ENCODE measurements at regions not wholly inside any gene's neighbourhood (a gene's known extent, or its start where the extent isn't known, plus 50 kb on each side); places are given as distances from the start of the nearest gene placed in this dataset.

DNA sequence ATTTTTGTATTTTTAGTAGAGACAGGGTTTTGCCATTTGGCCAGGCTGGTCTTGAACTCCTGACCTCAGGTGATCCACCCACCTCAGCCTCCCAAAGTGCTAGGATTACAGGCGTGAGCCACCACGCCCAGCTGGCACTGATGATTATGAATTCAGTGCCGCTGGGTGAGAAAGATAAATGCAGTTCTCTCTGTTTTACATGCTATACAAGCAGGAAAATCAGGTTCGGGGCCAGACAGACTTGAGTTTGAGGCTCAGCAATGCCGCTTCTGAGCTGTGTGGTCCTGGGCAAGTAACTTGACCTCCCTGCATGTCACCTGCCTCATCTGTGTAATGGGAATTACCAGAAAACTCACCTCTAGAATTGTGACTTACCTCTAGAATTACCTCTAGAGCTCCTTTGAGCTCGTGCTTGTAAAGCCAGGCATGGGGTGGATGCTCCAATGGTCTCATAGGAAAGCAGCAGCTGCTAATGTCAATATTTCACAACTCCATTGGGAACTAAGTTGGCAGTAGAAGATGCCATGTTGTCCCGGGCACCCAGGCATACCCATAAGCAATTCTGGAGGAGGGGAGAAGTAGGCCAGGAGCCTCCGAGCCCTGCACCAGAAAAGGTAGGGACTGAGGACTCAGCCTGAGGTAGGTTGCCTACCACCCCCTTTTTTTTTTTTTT is 119.8 kb upstream of the SLC25A33 start:
- DNase-seq: no peak

DNA sequence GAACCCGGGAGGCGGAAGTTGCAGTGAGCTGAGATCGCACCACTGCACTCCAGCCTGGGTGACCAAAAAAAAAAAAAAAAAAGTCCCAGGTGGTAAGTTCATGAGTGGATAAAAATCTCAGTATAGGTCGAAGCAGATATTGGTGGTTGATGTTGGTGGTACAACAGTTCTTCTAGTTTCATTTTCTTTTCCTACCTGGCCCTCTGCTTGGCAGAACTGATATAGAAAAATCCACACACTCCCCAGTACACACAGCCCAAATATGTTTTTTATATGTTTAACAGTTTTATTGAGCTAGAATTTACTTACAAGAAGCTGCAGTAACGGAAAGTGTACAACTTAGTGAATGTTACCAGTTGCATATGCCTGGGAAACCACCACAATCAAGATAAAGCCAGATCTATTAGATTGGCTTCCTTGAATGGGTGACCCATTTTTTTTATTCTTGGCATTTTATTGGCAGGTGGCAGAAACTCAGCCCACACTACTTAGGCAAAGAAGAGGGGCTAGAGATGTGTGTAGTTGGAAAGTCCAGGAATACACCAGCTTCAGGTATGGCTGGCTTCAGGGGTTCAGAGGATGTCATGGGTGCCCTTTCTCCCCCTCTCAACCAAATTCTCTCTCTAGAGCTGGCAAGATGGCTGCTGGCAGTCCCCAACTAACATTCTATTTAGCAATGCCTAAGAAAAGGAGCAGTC is 118.3 kb upstream of the SLC25A33 start:
- no peak for DNase-seq

DNA sequence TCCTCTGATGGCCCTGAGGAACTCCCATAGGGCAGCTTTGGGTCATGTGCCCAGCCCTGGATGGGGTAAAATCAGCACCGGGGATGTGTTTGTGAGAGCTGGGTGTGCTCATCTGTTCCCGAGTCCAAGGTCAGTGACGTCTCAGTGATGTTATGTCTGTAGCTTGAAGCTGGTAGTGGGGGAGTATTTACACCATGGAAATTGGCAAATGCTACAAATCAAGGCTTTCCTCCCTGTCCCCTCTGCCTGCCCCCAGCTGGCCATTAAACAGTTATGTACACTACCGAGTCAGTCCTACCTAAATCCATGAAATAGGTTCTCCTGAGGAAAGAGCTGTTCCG is 117.8 kb upstream of the SLC25A33 start:
- no peak for DNase-seq

DNA sequence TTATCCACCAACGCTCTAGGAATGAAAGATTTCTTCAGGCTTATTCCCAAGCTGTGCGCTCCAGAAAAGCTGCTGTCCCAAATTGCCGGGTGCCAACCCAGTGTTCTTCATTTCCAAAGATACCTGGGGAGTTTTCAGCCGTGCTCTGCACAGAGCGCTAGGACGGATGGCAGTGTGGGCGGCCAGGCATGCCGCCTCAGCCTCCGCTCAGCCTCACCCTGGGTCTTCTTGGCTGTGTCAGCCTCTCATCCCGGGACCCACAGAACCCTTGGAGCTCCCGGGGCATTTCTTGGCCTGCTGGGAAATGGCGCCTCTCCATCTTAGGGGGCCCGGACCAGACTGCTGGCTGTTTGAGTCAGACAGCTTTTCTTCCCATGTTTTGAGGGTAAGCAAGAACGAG is 116.9 kb upstream of the SLC25A33 start:
- DNase-seq: no peak

DNA sequence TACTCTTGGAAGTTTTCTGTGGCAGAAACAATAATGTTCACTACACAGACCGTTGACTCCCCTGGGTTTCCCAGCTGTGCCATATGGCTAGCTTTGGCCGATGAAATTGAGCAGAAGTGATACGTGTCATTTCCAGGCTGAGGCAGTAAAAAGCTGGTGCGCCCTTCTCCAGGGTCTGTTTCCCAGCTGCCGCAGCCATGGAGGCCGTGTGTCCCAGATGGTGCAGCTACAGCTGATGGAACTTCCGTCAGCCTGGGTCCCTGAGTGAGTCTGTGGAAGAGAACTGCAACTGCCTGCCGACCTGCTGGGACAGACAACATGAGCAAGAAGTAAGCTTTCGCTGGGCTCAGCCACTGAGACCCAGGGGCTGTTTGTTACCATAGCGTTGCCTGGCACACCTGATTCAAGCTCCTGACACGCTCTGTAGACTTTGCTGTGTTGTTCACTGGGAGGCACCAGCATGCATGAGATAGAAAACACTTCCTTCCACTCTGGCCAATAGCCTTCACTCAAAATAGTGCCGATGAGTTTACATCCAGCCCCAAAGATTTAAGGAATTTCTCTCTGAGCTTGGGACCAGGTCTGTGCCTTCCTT is 116.3 kb upstream of the SLC25A33 start:
- no peak for DNase-seq

DNA sequence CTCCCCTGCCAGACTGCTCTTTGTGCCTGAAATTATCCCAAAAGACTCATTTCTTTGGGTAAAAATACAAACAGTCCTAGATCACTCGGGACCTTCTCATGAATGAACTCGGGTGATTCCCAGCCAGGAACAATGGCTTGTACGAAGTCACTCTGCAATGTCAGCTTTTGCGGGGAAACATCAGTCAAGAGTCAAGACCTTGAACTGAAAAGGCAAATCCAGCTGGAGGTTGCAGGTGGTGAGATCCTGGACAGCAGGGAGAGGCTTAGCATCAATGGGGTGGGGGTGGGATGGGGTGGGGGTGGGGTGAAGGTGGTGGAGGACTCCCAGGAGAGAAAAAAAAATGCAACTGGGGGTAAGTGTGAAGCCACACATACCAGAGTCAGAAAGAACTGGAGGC is 115.0 kb upstream of the SLC25A33 start:
- DNase-seq: no peak

DNA sequence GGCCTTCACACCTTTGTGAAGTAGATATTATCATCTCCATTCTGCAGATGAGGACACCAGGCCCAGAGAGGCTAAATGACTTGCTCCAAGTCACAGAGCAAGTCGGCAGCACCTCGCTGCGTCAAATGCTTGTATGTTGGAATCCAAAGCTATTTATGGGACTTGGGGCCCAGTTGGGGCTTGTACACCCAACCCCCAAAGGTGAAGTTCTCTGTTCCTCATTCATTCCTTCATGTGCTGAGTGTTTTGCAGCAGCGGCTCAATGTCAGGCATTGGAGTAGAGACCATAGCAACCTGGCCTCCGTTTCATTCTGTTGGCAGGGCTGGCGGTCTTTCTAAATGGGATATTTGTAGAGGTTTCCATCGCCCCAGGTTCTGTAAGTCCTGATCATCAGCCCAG is 113.4 kb upstream of the SLC25A33 start:
- DNase-seq: no peak

DNA sequence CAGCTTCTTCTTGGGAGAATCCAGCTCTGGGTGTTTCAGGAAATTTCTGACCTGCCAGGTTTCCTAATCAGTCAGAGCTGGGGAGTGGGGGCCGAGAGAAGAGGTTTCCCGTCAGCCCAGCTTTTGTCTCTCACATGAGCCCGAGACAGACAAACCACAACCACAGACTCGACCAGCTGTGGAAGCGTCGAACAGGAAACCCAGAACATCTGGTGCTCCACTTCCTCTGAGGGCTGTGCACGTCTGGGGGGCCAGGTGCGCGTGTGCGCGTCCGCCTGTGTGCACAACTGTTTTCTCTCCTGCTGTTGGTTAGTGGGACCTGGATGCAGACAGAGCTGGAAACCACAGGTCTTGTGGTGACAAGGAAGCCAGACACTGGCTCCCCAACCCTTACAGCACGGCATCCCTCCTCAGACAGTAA is 113.0 kb upstream of the SLC25A33 start:
- DNase-seq: peak; percentile 58

DNA sequence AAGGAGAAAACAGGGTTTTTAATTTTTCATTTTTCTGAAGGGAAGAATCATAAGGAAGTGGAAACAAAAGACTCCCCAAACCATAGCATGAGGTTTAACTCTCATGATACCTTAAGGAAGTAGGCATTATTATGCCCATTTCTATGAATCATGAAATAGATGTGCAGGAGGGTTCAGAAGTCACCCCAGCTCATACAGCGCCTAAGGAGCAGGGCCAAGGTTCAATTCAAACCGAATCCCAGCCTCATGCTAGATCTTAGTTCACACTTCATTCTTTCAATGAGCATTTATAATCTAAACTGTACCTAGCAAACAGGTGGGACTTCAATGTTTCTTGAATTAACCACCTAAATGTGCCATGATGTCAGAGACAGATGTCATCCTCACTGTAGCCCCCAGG is 111.9 kb upstream of the SLC25A33 start:
- no peak for DNase-seq

DNA sequence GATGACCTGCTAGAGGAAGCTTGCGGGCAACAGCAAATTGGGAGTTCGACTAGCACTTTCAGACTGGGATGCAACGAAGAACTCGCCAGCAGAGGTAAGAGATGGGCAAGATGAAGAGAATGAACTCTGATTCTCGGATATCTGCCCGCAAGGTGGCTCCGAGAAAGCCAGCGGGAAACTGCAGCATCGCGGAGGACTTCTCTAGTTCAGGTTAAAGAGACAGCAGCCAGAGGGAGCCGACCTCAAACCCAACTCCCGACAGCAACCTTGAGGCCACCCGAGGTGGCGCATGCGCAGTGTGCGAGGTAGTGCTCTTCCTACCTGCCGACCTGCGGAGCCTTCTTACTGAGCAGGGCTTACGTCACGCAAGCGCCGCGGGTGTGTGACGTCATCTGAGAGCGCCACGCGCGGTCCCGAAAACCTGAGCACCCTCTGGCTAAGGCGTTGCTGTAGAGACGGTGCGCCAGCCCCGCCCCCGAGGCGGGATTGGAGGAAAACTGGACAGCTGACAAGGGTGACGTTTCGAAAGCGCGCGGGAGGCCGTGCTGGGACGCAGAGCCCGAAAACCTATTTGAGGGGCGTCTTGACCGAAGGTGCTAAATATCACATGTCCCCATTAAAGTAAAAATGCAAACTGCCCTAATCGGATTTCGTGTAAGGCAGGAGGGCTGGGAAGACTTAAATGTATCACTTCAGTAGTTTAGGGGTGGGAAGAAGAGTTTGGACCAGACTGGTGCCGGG is 110.5 kb upstream of the SLC25A33 start:
- peak; percentile 99 for DNase-seq

DNA sequence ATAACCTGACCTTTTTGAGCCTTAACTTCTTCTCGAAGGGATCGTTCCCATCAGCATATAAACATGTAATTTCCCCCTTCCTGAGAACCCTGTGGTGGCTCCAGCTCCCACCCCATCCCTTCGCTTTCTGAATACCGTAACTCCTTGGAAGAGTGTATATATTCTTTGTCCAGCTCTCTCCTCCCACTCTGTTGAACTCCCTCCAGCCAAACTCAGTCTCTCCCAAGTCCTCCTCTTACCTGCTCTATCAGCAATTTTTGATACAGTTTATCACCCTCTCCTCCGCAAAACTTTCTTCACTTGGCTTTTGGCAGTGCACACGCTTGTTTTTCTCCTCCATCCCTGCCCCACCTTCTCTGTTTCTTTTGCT is 109.9 kb upstream of the SLC25A33 start:
- DNase-seq: no peak

DNA sequence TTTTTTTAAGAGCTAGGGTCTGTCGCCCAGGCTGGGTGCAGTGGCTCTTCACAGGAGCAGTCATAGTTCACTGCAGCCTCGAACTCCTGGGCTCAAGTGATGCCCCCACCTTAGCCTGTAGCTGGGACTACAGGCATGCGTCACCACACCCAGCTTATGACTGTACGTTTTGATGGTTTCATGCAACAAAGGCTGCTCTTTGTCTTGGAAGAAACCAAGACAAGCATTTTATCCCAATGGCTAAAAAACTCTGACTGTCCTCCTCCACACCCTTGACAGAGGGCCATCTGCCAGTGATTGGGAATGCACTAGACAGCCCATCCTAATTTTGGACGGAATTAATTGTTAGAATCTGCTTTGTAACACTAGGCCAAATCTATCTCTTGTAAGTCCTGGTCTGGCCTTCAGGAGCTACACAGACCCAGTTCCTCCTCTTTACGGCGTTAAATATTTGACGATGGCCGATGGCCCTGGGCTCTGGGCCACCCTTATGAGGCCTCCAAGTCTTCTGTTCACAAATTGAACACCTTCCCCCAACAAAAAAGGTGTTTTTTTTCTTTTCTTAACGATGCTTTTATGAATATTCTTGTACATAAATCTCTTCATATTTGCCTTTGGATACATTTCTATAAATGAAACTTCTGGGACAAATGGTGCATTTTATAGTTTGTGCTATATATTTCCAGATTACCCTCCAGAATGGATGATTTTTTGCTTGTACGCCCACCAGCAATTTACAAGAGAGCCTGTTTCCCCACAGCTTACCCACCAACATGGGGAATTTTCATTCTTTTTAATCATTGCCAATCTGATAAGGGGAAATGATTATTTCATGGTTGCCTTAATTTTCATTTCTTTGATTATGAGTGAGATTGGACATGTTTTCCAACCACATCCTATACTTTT is 104.8 kb upstream of the SLC25A33 start:
- no peak for DNase-seq

DNA sequence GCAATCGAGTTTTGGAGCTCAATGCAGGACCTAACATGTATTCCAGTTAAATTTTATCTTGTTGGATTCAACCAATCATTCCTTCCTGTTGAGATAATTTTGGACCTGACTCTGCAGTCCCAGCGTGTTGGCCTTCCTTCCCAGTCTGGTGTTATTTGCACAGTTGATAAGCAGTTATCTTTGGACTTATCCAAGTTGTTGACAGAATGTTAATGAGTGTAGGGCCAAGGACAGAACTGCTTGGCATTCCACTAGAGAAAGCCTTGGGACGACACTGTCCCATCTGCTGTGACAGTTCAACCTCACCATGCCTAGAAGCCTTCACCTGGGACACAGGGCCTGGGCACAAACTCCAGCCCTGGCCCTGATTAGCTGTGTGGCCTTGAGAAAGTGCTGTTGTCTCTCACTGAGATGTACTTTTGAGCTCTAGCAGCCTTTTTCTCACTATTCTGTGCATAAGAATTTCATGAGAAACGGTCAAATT is 104.1 kb upstream of the SLC25A33 start:
- DNase-seq: no peak

DNA sequence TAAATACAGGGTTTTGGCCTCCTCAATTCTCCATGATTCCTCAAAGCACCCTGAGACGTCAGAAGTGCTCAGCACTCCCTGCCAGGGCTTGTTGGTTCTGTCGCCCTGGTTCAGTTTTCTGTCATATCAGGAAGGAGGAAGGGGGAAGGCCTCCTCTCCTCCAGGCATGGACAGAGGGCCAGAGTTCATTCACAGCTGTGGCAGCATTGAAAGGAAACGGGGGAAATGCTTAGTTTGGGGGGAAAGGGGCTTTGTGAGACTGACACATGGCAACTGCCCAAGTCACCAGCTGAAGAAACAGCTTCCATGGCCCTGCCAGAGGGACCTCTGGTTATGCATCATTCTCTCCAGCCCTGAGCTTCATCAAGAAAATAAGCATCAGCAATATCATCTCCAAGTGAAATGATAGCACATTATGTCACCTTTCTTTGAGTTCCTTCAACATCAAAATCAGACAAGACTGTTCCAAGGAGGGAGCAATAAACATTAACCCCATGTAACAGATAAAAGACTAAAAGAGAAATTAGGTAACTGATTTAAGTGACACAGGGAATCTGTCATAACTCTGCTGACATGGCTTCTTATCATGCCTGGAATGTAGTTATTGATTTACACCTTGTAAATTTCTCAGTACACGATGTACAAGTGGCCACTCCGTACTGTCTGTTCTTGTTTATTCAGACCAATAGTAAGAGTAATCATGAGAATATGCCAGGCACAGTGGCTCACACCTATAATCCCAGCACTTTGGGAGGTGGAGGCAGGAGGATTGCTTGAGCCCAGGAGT is 103.2 kb upstream of the SLC25A33 start:
- DNase-seq: no peak

DNA sequence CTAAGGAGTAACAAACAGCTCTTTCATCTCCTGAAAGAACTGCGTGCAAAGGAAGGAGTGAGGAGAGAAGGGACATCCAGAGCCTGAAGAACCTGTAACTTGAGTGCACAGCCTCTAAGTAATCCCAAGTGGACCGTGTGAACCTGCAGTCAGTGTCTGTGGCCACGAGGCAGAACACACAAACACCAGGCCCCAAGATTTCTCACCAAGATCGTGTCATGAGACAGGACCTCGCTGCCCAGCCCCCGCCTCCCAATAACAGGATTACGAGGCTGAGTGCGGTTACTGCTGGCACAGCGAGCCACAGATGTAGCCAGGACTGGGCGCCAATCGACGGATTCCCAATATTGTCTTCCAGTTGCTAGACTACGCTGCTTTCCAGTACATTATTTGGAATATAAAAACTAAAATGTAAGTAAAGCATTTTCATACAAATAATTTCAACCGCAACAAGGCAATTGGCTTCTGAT is 101.3 kb upstream of the SLC25A33 start:
- no peak for DNase-seq

DNA sequence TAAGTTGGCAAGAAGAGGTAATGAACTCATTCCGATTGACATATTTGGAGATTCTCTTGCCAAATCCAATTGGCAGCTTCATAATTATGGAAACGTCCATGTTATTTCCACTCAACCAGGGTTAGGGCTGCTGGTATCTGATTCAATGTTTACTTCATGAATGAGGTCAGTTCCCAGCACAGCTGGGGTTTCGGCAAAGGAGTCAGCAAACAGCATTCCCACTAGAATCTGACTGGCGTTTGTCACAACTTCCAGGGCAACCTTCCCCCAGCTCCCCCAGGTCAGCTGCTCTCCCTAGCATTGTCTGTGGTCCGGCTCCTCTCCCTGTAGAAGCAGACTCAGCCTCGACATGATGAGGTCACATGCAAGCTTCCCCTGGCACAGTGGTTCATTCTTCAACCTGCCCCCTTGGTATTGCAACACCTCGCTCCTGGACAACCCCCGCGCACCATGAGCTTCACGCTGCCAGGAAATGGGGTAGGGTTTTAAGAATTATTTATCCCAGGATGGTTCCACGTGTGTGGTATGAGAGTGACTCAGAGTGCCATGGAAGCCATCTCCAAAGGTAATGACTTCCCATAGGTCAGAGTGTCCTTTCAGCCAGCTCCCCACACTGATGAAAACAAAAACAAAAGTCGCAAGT is 100.7 kb upstream of the SLC25A33 start:
- DNase-seq: no peak

DNA sequence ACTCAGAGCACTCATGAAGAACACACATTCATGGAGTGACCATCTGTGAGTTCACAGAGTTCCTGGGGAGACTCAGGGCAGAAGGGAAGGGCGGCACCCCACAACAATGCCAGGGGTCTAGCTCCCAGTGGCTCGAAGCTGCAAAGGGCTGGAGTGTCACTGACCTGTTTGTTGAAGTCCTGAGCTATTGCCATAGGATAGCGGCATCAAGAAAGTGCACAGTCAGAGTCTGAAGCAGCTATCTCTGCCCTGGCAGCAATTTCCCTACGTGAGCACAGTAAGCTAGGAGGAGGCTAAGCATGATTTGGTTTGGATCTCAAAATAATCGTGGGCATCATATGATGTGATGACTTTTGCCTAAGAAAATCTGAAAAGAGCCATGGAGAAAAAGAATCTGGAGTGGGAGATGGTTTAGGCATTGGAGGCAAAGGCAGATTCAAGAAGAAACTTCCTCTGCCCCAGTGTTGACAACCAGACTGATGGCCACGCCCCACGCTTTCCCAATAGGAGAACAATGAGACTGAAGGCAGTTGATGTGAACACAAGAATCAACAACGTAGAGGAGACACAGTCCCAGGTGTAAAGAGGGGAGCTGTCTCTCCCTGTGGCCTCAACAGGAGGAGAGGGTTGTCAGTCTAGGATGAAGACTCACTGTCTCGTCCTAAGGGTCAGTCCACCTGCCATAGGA is 100.0 kb upstream of the SLC25A33 start:
- no peak for DNase-seq

DNA sequence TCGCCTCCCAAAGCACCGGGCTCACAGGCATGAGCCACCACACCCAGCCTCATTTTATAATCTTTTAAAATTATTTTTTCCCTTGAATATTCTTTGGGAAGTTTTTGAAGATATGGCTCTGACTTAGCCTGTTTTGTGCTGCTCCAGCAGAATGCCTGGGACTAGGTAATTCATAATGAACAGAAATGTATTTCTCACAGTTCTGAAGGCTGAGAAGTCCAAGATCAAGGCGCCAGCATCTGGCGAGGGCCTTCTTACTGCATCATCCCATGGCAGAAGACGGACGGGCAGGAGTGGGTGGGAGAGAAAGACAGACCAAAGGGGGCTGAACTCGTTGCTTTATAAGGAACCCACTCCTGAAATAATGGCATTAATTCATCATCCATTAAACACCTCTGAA is 99.0 kb upstream of the SLC25A33 start:
- DNase-seq: no peak

DNA sequence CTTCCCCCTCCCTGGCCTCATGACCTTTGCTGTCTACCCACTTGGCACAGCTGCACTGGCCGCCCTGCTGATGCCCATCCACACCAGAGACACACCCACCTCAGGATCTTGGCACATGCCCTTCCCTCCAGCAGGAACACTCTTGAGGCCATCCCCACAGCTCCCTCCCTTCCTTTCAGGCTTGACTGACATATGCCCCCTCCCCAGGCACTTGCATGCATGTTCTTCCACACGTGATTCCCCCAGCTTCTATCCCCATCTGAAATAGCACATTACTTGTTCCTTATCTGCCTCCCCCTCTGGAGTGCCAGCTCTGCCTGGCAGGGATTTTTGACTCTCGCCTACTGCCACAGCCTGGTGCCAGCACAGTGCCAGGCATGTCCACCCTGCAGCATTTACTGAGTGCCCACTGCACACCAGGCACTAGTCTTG is 98.5 kb upstream of the SLC25A33 start:
- DNase-seq: no peak

DNA sequence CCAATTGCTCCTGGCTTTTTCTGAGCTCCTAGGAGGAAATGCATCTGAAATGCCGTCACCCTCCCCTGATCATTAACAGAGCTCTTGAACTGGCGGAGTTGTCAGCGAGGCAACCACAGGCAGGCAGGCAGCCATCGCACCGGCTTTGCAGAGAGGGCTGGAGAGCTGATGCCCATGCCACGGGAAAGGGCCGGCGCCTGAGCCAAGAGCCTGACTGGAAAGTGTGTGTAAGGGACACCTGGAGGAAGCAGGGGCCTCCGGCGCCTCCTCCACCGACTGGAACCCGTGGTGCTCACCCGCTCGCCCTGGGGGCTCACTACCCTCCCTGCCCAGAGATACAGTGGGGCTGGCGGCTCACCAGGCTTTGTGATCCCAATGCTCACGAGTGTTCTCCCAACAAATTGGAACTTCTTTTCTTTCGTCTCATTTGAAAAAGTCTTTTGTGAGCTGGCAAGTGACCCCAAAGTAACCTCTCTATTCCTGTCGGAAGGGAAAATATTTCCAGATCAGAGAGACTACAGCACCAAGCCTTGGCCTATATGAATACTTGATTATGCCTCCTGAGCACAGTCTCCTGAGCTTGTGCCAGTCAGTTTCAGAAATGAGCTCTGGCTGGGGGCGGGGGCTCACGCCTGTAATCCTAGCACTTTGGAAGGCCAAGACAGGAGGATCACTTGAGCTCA is 97.7 kb upstream of the SLC25A33 start:
- no peak for DNase-seq
